ENCODE measurements at regions not wholly inside any gene's neighbourhood (a gene's known extent, or its start where the extent isn't known, plus 50 kb on each side); places are given as distances from the start of the nearest gene placed in this dataset.

GRCh38 chr14:34213332-34213731 lies 248.7 kb downstream of the SPTSSA start:
- DNase-seq: no peak
- no peak for ATAC-seq
- Histone ChIP-seq H3K4me3 (no peak overlapping the region), H3K9me3 (peaks cover 0 to 5% (median 0%) of the 10 kb centered on the region in 12 donors), H3K27me3 (no peaks in the 10 kb centered on the region), H3K27ac (no peak overlapping the region), H3K4me1 (peaks cover 0 to 5% (median 0%) of the 10 kb centered on the region in 12 donors), H3K36me3 (no peaks in the 10 kb centered on the region)
- intact Hi-C loops (cut with DNase I): no loop called here
- WGBS, 4 donors: 77 to 86% (median 83%) methylated on average over 10 of the region's 10 CpGs
- TF ChIP-seq POLR2A (IDR thresholded peaks at IDR 0.05) (no peak), CTCF (IDR thresholded peaks at IDR 0.05) (no peak)

- Histone ChIP-seq H3K9me3 (peaks cover 0 to 5% (median 0%) of the 10 kb centered on the region in 12 donors), H3K4me3 (no peak overlapping the region), H3K27ac (no peak overlapping the region), H3K36me3 (no peaks in the 10 kb centered on the region), H3K4me1 (peaks cover 0 to 5% (median 0%) of the 10 kb centered on the region in 12 donors), H3K27me3 (no peaks in the 10 kb centered on the region)
- intact Hi-C loops (cut with DNase I): no loop called here
- 90 to 94% (median 90%) methylated on average over 7 of the region's 7 CpGs for WGBS, 4 donors
- no peak for TF ChIP-seq CTCF (IDR thresholded peaks at IDR 0.05)
- TF ChIP-seq POLR2A (IDR thresholded peaks at IDR 0.05): no peak
- DNase-seq (no peak), ATAC-seq (peak in 1 of 4 donors; percentile 59)
Observed at GRCh38 chr14:34212172-34212929, 249.7 kb downstream of the SPTSSA start.

GRCh38 chr14:34211732-34212131 lies 250.3 kb downstream of the SPTSSA start:
- Histone ChIP-seq H3K27ac (no peak overlapping the region), H3K4me3 (no peak overlapping the region), H3K4me1 (peaks cover 0 to 5% (median 0%) of the 10 kb centered on the region in 12 donors), H3K36me3 (no peaks in the 10 kb centered on the region), H3K27me3 (no peaks in the 10 kb centered on the region), H3K9me3 (peaks cover 0 to 2% (median 0%) of the 10 kb centered on the region in 12 donors)
- intact Hi-C loops (cut with DNase I): no loop called here
- 72 to 81% (median 80%) methylated on average over 3 of the region's 3 CpGs for WGBS, 4 donors
- TF ChIP-seq POLR2A (IDR thresholded peaks at IDR 0.05) (no peak), CTCF (IDR thresholded peaks at IDR 0.05) (no peak)
- DNase-seq: no peak
- ATAC-seq: no peak

GRCh38 chr14:34208532-34208931 lies 253.5 kb downstream of the SPTSSA start:
- Histone ChIP-seq H3K36me3 (no peaks in the 10 kb centered on the region), H3K27ac (no peak overlapping the region), H3K9me3 (no peaks in the 10 kb centered on the region), H3K4me3 (no peak overlapping the region), H3K27me3 (no peaks in the 10 kb centered on the region), H3K4me1 (peaks cover 0 to 6% (median 0%) of the 10 kb centered on the region in 12 donors)
- ATAC-seq (no peak), DNase-seq (no peak)
- intact Hi-C loops (cut with DNase I): no loop called here
- TF ChIP-seq POLR2A (IDR thresholded peaks at IDR 0.05) (no peak), CTCF (IDR thresholded peaks at IDR 0.05) (no peak)
- WGBS, 4 donors: 49 to 61% (median 58%) methylated on average over 3 of the region's 3 CpGs

Data from heart left ventricle (tissue), 16 donors.